SW 1271 (cell line): ENCODE measurements at regions not wholly inside any gene's neighbourhood (a gene's known extent, or its start where the extent isn't known, plus 50 kb on each side); places are given as distances from the start of the nearest gene placed in this dataset.

Experiments used
- DNase-seq, 2 experiments: peaks; one replicate each; lab custom pipeline; 2025; lab: John Stamatoyannopoulos, UW

DNA sequence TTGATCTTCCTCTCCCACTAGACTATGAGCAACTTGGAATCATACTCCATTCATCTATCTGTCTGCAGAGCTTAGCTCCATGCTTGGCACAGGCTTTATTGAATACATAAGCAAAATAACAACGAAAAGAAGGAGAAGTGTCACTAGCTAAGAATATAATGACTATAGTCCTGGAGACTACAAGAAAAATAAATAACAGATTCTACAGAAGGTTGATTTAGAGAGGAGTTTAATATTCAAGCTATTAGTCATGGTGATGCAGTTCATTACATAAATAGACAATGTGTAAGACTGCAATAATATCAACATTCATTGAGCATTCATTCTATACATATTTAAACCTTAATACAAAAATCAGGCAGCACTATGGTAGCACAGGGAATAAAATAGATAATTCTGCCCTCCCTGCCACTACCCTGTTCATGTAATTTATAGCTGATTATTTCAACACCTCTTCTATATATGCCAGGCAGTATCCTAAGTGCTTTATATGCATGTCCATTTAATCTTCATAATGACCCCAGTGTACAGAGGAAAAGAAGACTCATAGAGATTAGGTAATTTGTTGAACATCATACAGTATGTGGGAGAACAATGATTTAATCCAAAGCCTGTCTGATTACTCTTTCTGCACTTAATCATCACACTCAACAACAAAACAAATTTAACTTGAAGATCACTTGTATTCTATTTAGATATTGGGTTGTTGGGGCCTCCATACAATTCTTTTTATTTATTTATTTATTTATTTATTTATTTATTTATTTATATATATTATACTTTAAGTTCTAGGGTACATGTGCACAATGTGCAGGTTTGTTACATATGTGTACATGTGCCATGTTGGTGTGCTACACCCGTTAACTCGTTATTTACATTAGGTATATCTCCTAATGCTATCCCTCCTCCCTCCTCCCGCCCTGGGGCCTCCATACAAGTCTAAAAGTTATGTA, 165.3 kb downstream of the RNF152 start:
- no peak for DNase-seq

GRCh38 chr18:61724532-61724931, 168.3 kb downstream of the RNF152 start:
- no peak for DNase-seq

GRCh38 chr18:61722247-61722646, 170.6 kb downstream of the RNF152 start:
- DNase-seq: no peak

DNA sequence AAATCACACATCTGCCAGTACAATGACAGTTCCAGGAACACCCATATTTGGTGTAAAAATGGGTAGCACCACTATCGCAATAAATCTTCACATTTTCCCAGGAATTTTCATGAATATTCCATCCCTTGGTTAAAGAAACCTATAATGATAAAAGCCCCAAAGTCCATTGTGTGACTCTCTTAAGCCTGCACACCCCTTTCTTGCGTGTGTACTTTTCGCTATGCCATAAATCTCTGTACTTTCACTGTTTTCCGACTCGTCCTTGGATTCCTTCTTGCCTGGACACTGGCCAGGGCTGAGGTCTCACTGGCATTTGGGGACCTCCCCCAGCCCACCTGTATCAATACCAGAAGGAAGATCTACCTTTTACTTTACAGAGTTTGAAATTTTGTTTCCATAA, 172.3 kb downstream of the RNF152 start:
- no peak for DNase-seq

DNA sequence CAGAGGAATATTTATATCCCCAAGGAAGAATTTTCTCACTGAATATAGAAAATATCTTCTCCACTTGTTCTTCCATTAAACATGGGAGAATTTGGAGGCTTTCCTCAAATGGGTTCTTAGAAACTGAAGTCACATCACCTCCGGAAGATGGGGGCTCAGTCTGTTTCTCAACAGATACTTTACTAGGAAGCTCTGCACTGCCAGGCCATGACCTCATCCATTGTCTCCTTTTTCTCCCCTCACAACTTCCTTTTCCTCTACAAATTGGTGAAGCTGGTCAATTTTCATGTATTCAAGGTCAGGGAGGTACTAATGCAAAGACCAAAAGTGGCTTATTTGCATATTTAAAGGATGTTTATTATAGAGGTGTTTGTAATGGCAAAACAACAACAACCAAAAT, 173.1 kb downstream of the RNF152 start:
- no peak for DNase-seq

- DNase-seq: no peak
These were observed 173.9 kb downstream of the RNF152 start for GRCh38 chr18:61718944-61719343.

GRCh38 chr18:61714421-61714820, 178.4 kb downstream of the RNF152 start:
- DNase-seq: no peak

DNA sequence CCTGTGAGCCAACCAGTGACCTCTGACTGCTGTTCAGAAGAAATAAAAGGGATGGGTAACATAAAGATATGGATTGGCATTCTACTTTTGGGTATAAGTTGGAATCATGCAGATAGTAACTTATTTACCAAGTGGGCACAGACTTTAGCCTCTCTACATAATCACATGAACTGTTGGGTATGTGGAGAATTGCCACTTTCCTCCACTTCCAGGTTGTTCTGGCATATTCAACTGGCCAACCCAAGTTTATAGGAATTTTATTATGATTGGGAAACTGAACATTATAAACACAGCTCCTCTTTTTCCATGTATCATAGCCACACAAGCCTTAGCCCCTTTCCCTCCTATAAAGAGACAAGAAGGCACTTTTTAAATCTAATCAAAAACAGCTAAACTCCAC, 179.3 kb downstream of the RNF152 start:
- DNase-seq: no peak

DNA sequence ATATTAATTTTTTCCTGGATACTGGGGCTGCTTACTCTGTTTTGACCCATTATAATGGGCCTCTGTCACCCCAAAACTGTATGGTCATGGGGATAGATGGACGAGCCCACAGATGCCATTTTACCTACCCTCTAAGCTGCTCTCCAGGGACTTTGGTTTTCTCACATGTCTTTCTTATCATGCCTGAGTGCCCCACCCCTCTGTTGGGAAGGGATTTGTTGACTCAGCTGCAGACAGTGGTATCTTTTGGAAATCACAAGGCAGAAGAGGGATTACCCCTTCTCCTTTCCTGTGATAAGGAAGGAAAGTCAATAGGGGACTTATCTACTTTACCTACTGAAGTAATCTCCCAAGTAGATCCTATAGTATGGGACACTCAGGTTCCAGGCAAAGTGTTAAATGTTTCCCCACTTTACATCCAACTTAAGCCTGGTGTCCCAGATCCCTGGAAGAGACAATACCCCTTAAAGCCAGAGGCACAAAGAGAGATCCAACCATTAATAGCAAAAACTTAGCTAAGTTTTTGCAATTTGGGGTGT, 182.7 kb downstream of the RNF152 start:
- DNase-seq: no peak

DNA sequence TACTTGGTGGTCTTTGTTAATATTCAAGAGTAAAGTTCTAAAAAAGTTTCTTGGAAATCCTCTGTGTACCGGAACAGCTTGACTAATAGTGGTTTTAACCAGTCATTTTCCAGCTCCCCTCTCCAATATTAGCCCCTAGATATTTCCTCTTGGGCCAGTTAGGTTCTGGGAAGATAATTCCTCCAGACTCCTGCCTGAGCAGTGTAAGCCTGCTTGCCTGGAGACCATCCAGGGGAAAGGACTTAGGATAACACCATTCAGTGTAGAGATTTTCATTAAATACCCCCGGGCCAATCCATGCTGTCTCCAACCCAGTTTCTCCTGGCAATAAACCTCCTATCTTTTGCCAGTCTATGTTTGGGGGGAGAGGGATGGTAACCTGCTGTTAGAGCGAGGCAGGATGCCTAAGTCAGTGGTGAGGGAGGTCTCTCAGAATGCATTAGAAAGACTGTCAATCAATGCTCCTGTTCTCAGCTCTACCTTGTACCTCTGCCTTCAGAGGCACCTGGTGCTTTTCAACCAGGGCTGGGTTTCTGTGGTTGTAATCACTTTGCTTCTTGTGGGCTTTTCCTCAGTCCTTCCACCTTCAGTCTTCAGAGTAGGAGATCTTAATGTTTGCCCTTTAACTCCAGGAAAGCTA, 186.4 kb downstream of the RNF152 start:
- no peak for DNase-seq

DNA sequence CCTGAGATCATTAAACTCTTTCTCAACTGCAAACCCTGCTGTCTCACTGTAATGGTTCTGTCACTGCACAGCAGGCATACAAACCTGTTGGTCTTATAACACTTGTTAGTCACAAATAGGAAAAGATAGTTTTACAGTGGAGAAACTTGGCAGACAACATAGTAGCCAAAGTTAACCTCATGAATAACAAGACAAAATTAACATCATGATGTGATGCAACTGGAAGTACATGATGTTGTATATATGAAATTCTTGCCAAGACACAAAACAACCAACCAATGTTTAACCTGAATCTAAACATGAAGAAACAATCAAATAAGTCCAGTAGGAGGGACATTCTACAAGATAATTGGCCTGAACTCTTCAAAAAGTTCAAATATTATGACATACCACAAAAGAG, 189.3 kb downstream of the RNF152 start:
- no peak for DNase-seq

- no peak for DNase-seq
These were observed 190.8 kb downstream of the RNF152 start for GRCh38 chr18:61702007-61702406.

GRCh38 chr18:61699397-61700110, 193.3 kb downstream of the RNF152 start:
- DNase-seq: no peak

- DNase-seq: no peak
These were observed 195.4 kb downstream of the RNF152 start for GRCh38 chr18:61697306-61697909.

- no peak for DNase-seq
These were observed 198.6 kb downstream of the RNF152 start for GRCh38 chr18:61694236-61694635.

DNA sequence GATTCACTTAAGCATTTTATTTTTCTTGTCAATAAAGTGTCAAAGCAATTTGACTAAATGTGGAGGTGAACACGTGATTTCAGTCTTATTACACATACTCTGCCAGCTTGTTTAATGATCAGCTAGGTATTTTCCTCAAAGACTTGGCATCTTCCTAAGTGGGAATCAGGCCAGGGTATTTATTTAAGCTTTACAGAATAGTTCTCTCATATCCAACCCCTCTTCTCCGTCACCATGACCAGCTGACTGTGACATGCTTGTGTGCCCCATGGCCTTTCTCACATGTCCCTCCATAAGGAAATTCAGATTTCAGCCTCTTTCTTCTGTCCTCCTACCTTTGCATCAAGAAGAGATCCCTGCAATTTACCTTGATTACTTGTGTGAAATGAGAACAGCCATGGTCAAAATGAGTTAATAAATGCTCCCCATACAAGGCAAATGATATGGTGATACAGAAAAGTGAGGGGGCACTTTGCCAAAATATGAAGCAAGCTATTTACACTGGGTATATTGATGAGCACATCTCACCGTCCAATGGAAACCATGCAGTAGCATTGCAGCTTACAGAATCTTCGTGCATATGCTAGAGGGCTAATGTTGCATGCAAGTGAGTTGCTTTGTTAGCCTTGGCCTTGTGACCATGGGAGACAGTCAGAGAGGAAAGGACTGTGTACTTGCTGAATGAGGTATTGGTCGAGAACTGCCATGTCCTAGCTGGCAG, 202.2 kb downstream of the RNF152 start:
- DNase-seq: no peak

- no peak for DNase-seq
These were observed 205.5 kb downstream of the RNF152 start for GRCh38 chr18:61687317-61687716.

GRCh38 chr18:61683856-61684255, 209.0 kb downstream of the RNF152 start:
- DNase-seq: no peak

GRCh38 chr18:61681065-61681464, 211.7 kb downstream of the RNF152 start:
- no peak for DNase-seq

DNA sequence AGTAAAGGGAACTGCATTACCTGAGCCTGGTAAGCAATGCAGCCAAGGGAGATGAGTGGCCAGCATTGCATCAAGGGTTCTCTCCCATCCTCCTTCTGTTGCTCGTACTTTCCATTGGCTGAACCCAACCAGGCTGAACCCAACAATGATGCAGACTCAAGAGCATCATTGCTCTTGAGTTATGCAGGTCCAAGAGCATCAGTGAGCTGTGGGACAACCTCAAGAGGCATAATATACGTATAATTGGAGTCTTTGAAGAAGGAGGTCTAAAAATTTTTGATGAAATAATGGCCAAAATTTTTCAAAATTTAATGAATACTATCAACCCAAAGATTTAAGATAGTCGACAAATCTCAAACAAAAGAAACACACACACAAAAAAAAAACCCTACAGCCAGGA, 213.0 kb downstream of the RNF152 start:
- DNase-seq: no peak

GRCh38 chr18:61677435-61677970, 215.3 kb downstream of the RNF152 start:
- no peak for DNase-seq
